A549 (cell line): ENCODE measurements at regions not wholly inside any gene's neighbourhood (a gene's known extent, or its start where the extent isn't known, plus 50 kb on each side); places are given as distances from the start of the nearest gene placed in this dataset.

ENCODE experiments used
- ATAC-seq, 2 experiments: fragments of 200-7000 bp in 1 of 2; fragments of >200 bp in 1 of 2; cut with Nextera tagmentation in 1 of 2; cut with Tn5 transposase in 1 of 2; 3 replicates each; pipeline versions ENCODE4 v1.8.0 to v1.9.1; 2018 to 2020; ENCODE audit warnings: mild to moderate bottlenecking in 1 of 2, moderate library complexity in 1 of 2
- CTCF ChIA-PET: fragments of 300-600 bp; sonication (Branson Sonifier 250); formaldehyde crosslinking; extraction: SDS; loops from one replicate; lab custom pipeline; 2021; ENCODE audit warnings: antibody characterized with exemption, inconsistent platforms; lab: Yijun Ruan, JAX
- POLR2A ChIA-PET: fragments of 350-600 bp; formaldehyde crosslinking; extraction: SDS; loops from one replicate; lab custom pipeline; 2021; ENCODE audit warnings: antibody characterized with exemption, inconsistent platforms; lab: Yijun Ruan, JAX
- DNase-seq, 2 experiments: peaks; one replicate each; pipeline versions ENCODE4 v3.0.0 to v3.0.0-alpha.2; 2011 to 2016; ENCODE audit warnings: low read depth in 1 of 2, low spot score in 1 of 2
- FAIRE-seq: peaks from 2 replicates; lab custom pipeline; 2011; peaks lifted over from hg19 to GRCh38; lab: Jason Lieb, UNC
- H3K27ac ChIP-seq, 2 experiments: fragments of >200 bp; sonication (Bioruptor Twin); formaldehyde crosslinking; 3 replicates each; pipeline ENCODE4 v1.5.1; 2016 to 2017
- H3K4me1 ChIP-seq: fragments of >200 bp; sonication (Bioruptor Twin); formaldehyde crosslinking; 3 replicates; pipeline ENCODE4 v1.6.1; 2016
- H3K4me2 ChIP-seq: fragments of >200 bp; sonication (Bioruptor Twin); formaldehyde crosslinking; 3 replicates; pipeline ENCODE4 v1.6.1; 2016
- H3K4me3 ChIP-seq: fragments of >200 bp; sonication (Bioruptor Twin); formaldehyde crosslinking; 3 replicates; pipeline ENCODE4 v1.5.1; 2016
- H3K9me3 ChIP-seq: fragments of >200 bp; sonication (Bioruptor Twin); formaldehyde crosslinking; 3 replicates; pipeline ENCODE4 v1.6.1; 2016
- CEBPB ChIP-seq, 2 experiments: fragments of >200 bp in 1 of 2; sonication (Bioruptor Twin) in 1 of 2; formaldehyde crosslinking in 1 of 2; IDR thresholded peaks; 2 replicates each; pipeline ENCODE4 v1.6.1; 2012 to 2016
- CHD2 ChIP-seq: fragments of 150-350 bp; IDR thresholded peaks from 2 replicates; pipeline ENCODE4 v1.6.1; 2014; ENCODE audit warnings: low read length; ENCODE audit not compliant: partially characterized antibody
- EP300 ChIP-seq, 2 experiments: fragments of >200 bp; sonication (Bioruptor Twin); formaldehyde crosslinking; IDR thresholded peaks; 2 replicates in 1 of 2; 3 replicates in 1 of 2; pipeline ENCODE4 v1.6.1; 2016 to 2017
- ESRRA ChIP-seq: fragments of 150-350 bp; IDR thresholded peaks from 2 replicates; pipeline ENCODE4 v1.6.1; 2014; ENCODE audit warnings: mild to moderate bottlenecking, low read length, borderline replicate concordance
- FOXS1 ChIP-seq: fragments of 250-450 bp; sonication (Bioruptor Pico); IDR thresholded peaks from 2 replicates; pipeline ENCODE4 v1.5.0; 2020; ENCODE audit warnings: mild to moderate bottlenecking, moderate library complexity
- HDAC2 ChIP-seq: fragments of 200-600 bp; sonication (generic); IDR thresholded peaks from 2 replicates; pipeline ENCODE4 v1.6.1; 2016
- HEYL ChIP-seq: fragments of 250-450 bp; sonication (Bioruptor Pico); IDR thresholded peaks from 2 replicates; pipeline ENCODE4 v1.8.0; 2021; ENCODE audit warnings: mild to moderate bottlenecking, moderate library complexity
- HOXA7 ChIP-seq: fragments of 250-450 bp; sonication (Bioruptor Pico); IDR thresholded peaks from 2 replicates; pipeline ENCODE4 v1.5.0; 2020; ENCODE audit warnings: mild to moderate bottlenecking, moderate library complexity
- JUNB ChIP-seq: fragments of >200 bp; sonication (Bioruptor Twin); formaldehyde crosslinking; IDR thresholded peaks from 2 replicates; pipeline ENCODE4 v1.6.1; 2016
- KDM5A ChIP-seq: fragments of 200-600 bp; sonication (generic); IDR thresholded peaks from 2 replicates; pipeline ENCODE4 v1.6.1; 2016; ENCODE audit warnings: antibody characterized with exemption, mild to moderate bottlenecking
- NPAS2 ChIP-seq: fragments of 250-450 bp; sonication (Bioruptor Pico); IDR thresholded peaks from 2 replicates; pipeline ENCODE4 v1.8.0; 2022; ENCODE audit warnings: mild to moderate bottlenecking, moderate library complexity, borderline replicate concordance
- NR3C1 ChIP-seq: fragments of >200 bp; sonication (Bioruptor Twin); formaldehyde crosslinking; IDR thresholded peaks from 3 replicates; pipeline ENCODE4 v1.6.1; 2017
- POLR2AphosphoS2 ChIP-seq: conservative IDR thresholded peaks from 2 replicates; pipeline ENCODE4 v1.6.1; 2012; ENCODE audit warnings: low read length, improper control_type of control experiment, inconsistent platforms
- RARB ChIP-seq: fragments of 250-450 bp; sonication (Bioruptor Pico); IDR thresholded peaks from 2 replicates; pipeline ENCODE4 v1.8.0; 2021; ENCODE audit warnings: mild to moderate bottlenecking, moderate library complexity
- ZFP36 ChIP-seq: fragments of 450-650 bp; IDR thresholded peaks from 2 replicates; pipeline ENCODE4 v1.6.1; 2014; ENCODE audit warnings: borderline replicate concordance; ENCODE audit not compliant: partially characterized antibody
- WGBS: methylation state at CpG from one replicate; pipeline ENCODE4 v1.1.6; 2017; ENCODE audit errors: missing lambda C conversion rate; 5-methylcytosine and 5-hydroxymethylcytosine counted together
- TF ChIP-seq, protein P1 (sequence below): fragments of >200 bp; sonication (Bioruptor Twin); formaldehyde crosslinking; IDR thresholded peaks from 3 replicates; pipeline ENCODE4 v1.6.1; 2016
- TF ChIP-seq, protein P2 (sequence below): fragments of 200-600 bp; sonication (generic); IDR thresholded peaks from 2 replicates; pipeline ENCODE4 v1.6.1; 2016; ENCODE audit warnings: antibody characterized with exemption, mild to moderate bottlenecking, moderate library complexity
- TF ChIP-seq, protein P3 (sequence below): IDR thresholded peaks from 2 replicates; pipeline ENCODE4 v1.6.1; 2012; ENCODE audit warnings: low read depth, borderline replicate concordance
- TF ChIP-seq, protein P4 (sequence below): IDR thresholded peaks from 2 replicates; pipeline ENCODE4 v1.6.1; 2012
- TF ChIP-seq, protein P5 (sequence below): fragments of 150-350 bp; IDR thresholded peaks from 2 replicates; pipeline ENCODE4 v1.6.1; 2014; ENCODE audit warnings: low read depth, mild to moderate bottlenecking, low read length

DNA sequence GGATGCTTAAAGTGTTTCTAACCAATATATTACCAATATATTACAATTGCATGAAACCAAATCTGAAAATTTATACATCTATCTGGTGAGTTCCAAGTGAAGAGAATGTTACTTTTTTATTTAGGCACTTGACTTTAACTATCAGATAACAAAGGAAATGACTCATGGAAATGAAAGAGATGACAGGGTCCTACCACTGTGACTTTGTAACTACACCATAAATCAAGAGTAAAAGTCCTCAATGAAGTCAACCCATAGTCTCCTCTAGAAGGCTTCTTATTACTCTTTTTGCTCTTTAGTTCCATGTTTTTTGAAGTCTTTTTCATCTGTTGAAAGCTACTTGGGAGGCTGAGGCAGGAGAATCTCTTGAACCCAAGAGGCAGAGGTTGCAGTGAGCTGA lies 545.0 kb upstream of the PIK3C3 start:
- Histone ChIP-seq H3K9me3 (no peaks in the 10 kb centered on the region), H3K4me2 (no peak overlapping the region), H3K27ac (no peak overlapping the region), H3K4me1 (no peaks in the 10 kb centered on the region), H3K4me3 (no peak overlapping the region)
- ChIA-PET POLR2A (no interaction called here), CTCF (no interaction called here)
- TF ChIP-seq HOXA7 (CRISPR knock-in tag) (no peak), NR3C1 (no peak)
- TF ChIP-seq, protein P1, sequence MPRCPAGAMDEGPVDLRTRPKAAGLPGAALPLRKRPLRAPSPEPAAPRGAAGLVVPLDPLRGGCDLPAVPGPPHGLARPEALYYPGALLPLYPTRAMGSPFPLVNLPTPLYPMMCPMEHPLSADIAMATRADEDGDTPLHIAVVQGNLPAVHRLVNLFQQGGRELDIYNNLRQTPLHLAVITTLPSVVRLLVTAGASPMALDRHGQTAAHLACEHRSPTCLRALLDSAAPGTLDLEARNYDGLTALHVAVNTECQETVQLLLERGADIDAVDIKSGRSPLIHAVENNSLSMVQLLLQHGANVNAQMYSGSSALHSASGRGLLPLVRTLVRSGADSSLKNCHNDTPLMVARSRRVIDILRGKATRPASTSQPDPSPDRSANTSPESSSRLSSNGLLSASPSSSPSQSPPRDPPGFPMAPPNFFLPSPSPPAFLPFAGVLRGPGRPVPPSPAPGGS, result no peak
- no peak for FAIRE-seq
- DNase-seq, result no peak
- ATAC-seq, result no peak

DNA sequence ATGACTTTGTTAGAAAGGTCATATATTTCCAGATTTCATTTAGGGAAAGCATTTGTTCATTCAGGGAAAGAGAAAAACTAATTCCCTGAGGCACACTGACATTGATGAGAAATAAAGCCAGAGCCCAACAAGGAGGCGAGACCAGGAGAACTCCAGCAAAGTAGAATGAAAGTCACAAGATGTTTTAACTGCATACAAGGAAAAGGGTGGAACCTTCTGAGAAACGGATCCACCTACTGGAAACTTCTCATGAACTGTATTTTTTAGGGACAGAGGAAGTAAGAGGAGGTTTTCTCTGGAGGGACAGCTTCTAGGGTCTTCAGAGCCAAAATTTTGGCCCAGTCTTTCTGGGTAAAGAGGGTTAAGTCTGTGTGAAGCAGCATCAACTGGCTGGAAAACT lies 548.2 kb upstream of the PIK3C3 start:
- Histone ChIP-seq H3K4me3 (no peak overlapping the region), H3K4me1 (no peaks in the 10 kb centered on the region), H3K27ac (no peak overlapping the region), H3K9me3 (no peaks in the 10 kb centered on the region), H3K4me2 (no peak overlapping the region)
- WGBS, result 5% methylated on average over 2 of the region's 2 CpGs
- no peak for ATAC-seq
- ChIA-PET POLR2A (no interaction called here), CTCF (no interaction called here)
- DNase-seq, result no peak
- no peak for FAIRE-seq
- TF ChIP-seq CHD2, result no peak

DNA sequence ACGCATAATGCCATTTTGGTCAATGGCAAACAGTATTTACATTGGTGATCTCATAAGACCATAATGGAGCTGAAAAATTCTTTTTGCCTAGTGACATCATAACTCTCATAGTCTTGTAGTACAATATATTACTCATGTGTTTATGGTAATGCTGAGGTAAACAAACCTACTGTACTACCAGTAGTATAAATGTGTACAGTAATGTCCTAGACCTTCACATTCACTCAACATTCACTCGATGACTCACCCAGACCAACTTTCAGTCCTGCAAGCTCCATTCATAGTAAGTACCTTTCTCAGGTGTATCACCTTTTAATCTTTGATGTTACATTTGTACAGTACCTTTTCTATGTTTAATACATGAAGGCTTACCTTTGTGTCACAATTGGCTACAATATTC lies 558.2 kb upstream of the PIK3C3 start:
- WGBS, result 46% methylated on average over 2 of the region's 2 CpGs
- ATAC-seq (no peak), DNase-seq (no peak), FAIRE-seq (no peak)
- Histone ChIP-seq H3K4me1 (no peaks in the 10 kb centered on the region), H3K4me2 (no peak overlapping the region), H3K4me3 (no peak overlapping the region), H3K27ac (no peak overlapping the region), H3K9me3 (no peaks in the 10 kb centered on the region)
- CTCF ChIA-PET, result no interaction called here
- TF ChIP-seq JUNB, result no peak
- TF ChIP-seq NPAS2 (CRISPR knock-in tag), result no peak
- TF ChIP-seq FOXS1 (CRISPR knock-in tag), result no peak
- POLR2A ChIA-PET, result no interaction called here

DNA sequence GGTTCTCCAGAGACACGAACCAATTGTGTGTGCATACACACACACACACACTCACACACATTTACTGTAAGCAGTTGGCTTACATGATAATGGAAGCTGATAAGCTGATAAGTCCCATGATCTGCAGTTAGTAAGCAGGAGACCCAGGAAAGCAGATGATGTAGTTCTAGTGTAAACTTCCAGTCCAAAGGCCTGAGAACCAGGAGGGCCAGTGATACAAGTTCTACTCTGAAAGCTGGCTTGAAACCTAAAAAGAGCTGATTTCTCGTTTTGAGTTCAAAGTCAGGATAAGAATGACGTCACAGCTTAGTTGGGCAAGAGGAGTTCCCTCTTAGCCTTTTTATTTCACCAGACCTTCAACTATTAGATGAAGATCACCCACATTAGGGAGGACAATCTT lies 558.8 kb upstream of the PIK3C3 start:
- H3K4me3 ChIP-seq, result no peak overlapping the region
- DNase-seq, result no peak
- FAIRE-seq, result no peak
- H3K27ac ChIP-seq, result no peak overlapping the region
- no peak for ATAC-seq
- WGBS, result 2% methylated on average over 3 of the region's 3 CpGs
- H3K4me1 ChIP-seq, result no peaks in the 10 kb centered on the region
- TF ChIP-seq POLR2AphosphoS2, result no peak
- no peak for TF ChIP-seq CEBPB (IDR thresholded peaks at IDR 0.05)
- TF ChIP-seq, protein P2, sequence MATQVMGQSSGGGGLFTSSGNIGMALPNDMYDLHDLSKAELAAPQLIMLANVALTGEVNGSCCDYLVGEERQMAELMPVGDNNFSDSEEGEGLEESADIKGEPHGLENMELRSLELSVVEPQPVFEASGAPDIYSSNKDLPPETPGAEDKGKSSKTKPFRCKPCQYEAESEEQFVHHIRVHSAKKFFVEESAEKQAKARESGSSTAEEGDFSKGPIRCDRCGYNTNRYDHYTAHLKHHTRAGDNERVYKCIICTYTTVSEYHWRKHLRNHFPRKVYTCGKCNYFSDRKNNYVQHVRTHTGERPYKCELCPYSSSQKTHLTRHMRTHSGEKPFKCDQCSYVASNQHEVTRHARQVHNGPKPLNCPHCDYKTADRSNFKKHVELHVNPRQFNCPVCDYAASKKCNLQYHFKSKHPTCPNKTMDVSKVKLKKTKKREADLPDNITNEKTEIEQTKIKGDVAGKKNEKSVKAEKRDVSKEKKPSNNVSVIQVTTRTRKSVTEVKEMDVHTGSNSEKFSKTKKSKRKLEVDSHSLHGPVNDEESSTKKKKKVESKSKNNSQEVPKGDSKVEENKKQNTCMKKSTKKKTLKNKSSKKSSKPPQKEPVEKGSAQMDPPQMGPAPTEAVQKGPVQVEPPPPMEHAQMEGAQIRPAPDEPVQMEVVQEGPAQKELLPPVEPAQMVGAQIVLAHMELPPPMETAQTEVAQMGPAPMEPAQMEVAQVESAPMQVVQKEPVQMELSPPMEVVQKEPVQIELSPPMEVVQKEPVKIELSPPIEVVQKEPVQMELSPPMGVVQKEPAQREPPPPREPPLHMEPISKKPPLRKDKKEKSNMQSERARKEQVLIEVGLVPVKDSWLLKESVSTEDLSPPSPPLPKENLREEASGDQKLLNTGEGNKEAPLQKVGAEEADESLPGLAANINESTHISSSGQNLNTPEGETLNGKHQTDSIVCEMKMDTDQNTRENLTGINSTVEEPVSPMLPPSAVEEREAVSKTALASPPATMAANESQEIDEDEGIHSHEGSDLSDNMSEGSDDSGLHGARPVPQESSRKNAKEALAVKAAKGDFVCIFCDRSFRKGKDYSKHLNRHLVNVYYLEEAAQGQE, result no peak
- no peak for TF ChIP-seq EP300 (IDR thresholded peaks at IDR 0.05)
- TF ChIP-seq NR3C1, result no peak
- TF ChIP-seq, protein P1, result no peak
- no peak for TF ChIP-seq HDAC2
- no peak for TF ChIP-seq FOXS1 (CRISPR knock-in tag)
- TF ChIP-seq, protein P3, sequence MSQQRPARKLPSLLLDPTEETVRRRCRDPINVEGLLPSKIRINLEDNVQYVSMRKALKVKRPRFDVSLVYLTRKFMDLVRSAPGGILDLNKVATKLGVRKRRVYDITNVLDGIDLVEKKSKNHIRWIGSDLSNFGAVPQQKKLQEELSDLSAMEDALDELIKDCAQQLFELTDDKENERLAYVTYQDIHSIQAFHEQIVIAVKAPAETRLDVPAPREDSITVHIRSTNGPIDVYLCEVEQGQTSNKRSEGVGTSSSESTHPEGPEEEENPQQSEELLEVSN, result no peak
- TF ChIP-seq, protein P4, sequence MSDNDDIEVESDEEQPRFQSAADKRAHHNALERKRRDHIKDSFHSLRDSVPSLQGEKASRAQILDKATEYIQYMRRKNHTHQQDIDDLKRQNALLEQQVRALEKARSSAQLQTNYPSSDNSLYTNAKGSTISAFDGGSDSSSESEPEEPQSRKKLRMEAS, result no peak
- TF ChIP-seq ESRRA, result no peak
- TF ChIP-seq KDM5A, result no peak
- TF ChIP-seq HEYL, result no peak
- TF ChIP-seq, protein P5, sequence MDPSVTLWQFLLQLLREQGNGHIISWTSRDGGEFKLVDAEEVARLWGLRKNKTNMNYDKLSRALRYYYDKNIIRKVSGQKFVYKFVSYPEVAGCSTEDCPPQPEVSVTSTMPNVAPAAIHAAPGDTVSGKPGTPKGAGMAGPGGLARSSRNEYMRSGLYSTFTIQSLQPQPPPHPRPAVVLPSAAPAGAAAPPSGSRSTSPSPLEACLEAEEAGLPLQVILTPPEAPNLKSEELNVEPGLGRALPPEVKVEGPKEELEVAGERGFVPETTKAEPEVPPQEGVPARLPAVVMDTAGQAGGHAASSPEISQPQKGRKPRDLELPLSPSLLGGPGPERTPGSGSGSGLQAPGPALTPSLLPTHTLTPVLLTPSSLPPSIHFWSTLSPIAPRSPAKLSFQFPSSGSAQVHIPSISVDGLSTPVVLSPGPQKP, result no peak
- TF ChIP-seq ZFP36, result no peak
- TF ChIP-seq RARB, result no peak
- ChIA-PET POLR2A (no interaction called here), CTCF (no interaction called here)
- H3K9me3 ChIP-seq, result no peaks in the 10 kb centered on the region
- H3K4me2 ChIP-seq, result no peak overlapping the region
